Peyer's patch (tissue), 4 donors: ENCODE measurements at regions not wholly inside any gene's neighbourhood (a gene's known extent, or its start where the extent isn't known, plus 50 kb on each side); places are given as distances from the start of the nearest gene placed in this dataset.

Experiments used
- POLR2A ChIP-seq, 2 donors: fragments of 450-650 bp; IDR thresholded peaks; one replicate each; pipeline ENCODE4 v1.5.1; 2017; ENCODE audit warnings: antibody characterized with exemption in 2 of 2, mild to moderate bottlenecking in 2 of 2, moderate library complexity in 2 of 2
- TF ChIP-seq, protein P1 (sequence below), 6 experiments: fragments of 450-650 bp in 4 of 6; fragments of 200-600 bp in 2 of 6; sonication (generic) in 1 of 6; IDR thresholded peaks; one replicate each; pipeline ENCODE4 v1.5.1; 2017 to 2019; ENCODE audit warnings: antibody characterized with exemption in 6 of 6, mild to moderate bottlenecking in 3 of 6, moderate library complexity in 1 of 6

DNA sequence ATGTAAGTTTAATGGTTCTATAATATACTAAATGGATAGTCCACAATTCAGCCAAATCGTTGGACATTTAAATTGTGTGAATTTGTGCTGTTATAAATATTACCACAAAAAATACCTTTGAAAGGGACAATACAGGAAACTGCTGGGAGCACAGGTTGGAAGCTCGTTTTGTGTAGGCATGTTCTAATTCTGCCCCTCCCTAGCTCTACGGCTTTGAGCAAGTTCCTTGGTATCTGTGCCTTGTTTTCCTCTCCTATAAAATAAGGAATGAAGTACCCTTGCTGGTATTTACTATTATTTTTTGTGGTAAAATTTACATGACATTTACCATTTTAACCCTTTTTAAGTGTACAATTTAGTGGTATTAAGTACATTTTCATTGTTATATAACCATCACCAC is 102.6 kb upstream of the SLC7A1 start:
- TF ChIP-seq, protein P1, sequence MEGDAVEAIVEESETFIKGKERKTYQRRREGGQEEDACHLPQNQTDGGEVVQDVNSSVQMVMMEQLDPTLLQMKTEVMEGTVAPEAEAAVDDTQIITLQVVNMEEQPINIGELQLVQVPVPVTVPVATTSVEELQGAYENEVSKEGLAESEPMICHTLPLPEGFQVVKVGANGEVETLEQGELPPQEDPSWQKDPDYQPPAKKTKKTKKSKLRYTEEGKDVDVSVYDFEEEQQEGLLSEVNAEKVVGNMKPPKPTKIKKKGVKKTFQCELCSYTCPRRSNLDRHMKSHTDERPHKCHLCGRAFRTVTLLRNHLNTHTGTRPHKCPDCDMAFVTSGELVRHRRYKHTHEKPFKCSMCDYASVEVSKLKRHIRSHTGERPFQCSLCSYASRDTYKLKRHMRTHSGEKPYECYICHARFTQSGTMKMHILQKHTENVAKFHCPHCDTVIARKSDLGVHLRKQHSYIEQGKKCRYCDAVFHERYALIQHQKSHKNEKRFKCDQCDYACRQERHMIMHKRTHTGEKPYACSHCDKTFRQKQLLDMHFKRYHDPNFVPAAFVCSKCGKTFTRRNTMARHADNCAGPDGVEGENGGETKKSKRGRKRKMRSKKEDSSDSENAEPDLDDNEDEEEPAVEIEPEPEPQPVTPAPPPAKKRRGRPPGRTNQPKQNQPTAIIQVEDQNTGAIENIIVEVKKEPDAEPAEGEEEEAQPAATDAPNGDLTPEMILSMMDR (IDR thresholded peaks at IDR 0.05), result no peak
- no peak for TF ChIP-seq POLR2A (IDR thresholded peaks at IDR 0.05)
